GM18511 (cell line): ENCODE measurements at regions not wholly inside any gene's neighbourhood (a gene's known extent, or its start where the extent isn't known, plus 50 kb on each side); places are given as distances from the start of the nearest gene placed in this dataset.
A peak's percentile ranks its signal among the peaks of the same experiment; 100 is the strongest.

ENCODE experiments used
- ATAC-seq: cut with Tn5 transposase; IDR thresholded peaks from one replicate; pipeline ENCODE4 v1.9.1; 2021; ENCODE audit warnings: mild to moderate bottlenecking, moderate library complexity; ENCODE audit not compliant: unreplicated experiment

- ATAC-seq: no peak
Measured at GRCh38 chr2:65662654-65663432, 230.4 kb upstream of the SPRED2 start.

GRCh38 chr2:65661980-65662653, 229.7 kb upstream of the SPRED2 start:
- peak; percentile 48 for ATAC-seq

GRCh38 chr2:65660340-65660739, 227.9 kb upstream of the SPRED2 start:
- no peak for ATAC-seq

GRCh38 chr2:65658881-65659280, 226.5 kb upstream of the SPRED2 start:
- ATAC-seq: no peak

GRCh38 chr2:65658266-65658665, 225.9 kb upstream of the SPRED2 start:
- ATAC-seq: no peak

- ATAC-seq: no peak
Measured at GRCh38 chr2:65656160-65656718, 223.8 kb upstream of the SPRED2 start.

GRCh38 chr2:65655000-65655399, 222.6 kb upstream of the SPRED2 start:
- ATAC-seq: no peak

- no peak for ATAC-seq
Measured at GRCh38 chr2:65654496-65654895, 222.1 kb upstream of the SPRED2 start.

- ATAC-seq: no peak
Measured at GRCh38 chr2:65652066-65652465, 219.7 kb upstream of the SPRED2 start.

- no peak for ATAC-seq
Measured at GRCh38 chr2:65649811-65650589, 217.6 kb upstream of the SPRED2 start.

GRCh38 chr2:65647249-65647842, 214.9 kb upstream of the SPRED2 start:
- no peak for ATAC-seq

- ATAC-seq: no peak
Measured at GRCh38 chr2:65640793-65641103, 208.3 kb upstream of the SPRED2 start.

GRCh38 chr2:65639156-65639864, 206.9 kb upstream of the SPRED2 start:
- no peak for ATAC-seq

- no peak for ATAC-seq
Measured at GRCh38 chr2:65638443-65638842, 206.0 kb upstream of the SPRED2 start.

- ATAC-seq: no peak
Measured at GRCh38 chr2:65636813-65637483, 204.5 kb upstream of the SPRED2 start.

- ATAC-seq: no peak
Measured at GRCh38 chr2:65636024-65636423, 203.6 kb upstream of the SPRED2 start.

- ATAC-seq: no peak
Measured at GRCh38 chr2:65634304-65634703, 201.9 kb upstream of the SPRED2 start.

GRCh38 chr2:65630643-65631042, 198.2 kb upstream of the SPRED2 start:
- no peak for ATAC-seq

- no peak for ATAC-seq
Measured at GRCh38 chr2:65628156-65628555, 195.8 kb upstream of the SPRED2 start.

GRCh38 chr2:65626831-65627230, 194.4 kb upstream of the SPRED2 start:
- ATAC-seq: no peak
